ENCODE measurements at regions not wholly inside any gene's neighbourhood (a gene's known extent, or its start where the extent isn't known, plus 50 kb on each side); places are given as distances from the start of the nearest gene placed in this dataset.

DNA sequence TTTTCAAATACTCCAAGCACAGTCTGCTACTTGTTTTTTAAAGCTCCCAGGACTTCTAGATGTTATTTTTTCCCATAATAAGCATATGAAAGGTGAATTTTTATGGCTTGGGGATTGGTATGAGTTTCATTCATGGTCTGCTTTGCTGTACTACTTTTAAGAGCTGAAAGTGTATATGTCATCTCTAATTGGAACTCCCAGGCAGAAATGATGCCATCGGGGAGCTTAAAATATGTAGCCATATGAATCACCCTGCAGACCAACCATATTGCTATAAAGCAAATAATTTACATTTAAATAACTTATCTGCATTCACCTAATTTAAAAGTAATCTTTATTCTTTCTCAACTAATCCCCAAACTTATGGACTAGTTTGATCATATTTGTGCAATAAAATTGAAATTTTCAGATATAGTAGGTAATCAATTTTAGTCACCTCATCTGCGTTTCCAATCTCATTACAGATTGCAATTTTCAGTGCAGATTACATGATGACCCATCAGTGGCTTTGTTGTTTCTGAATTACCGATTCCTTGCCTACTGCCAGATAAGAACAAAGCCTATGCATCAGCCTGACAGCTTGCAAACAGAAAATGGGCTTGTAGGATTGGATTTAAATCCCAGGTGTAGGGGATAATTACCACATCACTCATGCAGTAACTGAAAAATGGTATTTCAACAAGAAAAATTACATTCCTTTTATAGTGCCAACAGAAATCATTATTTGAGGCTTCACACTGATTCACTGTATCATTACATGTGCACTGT lies 689.4 kb downstream of the NOVA1 start:
- FAIRE-seq, result no peak
- no peak for TF ChIP-seq POLR2A (IDR thresholded peaks at IDR 0.05; ENCODE audit: low read depth, low read length)

DNA sequence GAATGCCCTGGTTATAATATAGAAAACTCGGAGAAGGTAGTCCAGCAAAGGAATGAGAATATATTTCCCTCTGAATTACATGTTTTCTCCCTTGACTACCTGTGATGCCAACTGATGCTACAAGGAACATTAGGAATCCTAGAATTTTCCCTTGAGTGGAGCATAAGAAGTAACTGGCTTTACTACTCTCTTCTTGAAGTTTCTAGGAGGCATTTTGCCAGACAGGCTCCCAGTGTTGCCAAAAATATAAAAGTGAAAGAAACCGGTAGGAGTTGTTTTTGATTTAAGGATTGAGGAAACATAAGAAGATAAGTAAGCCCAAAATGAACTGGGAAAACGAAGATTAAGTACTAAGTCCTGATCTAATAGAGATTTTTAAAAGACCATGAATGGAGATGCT lies 693.4 kb downstream of the NOVA1 start:
- DNase-seq (ENCODE audit: insufficient read length, low spot score) (no peak), FAIRE-seq (no peak)
- TF ChIP-seq POLR2A (IDR thresholded peaks at IDR 0.05; ENCODE audit: low read depth, low read length), result no peak

More for the DNA sequence above, 689.4 kb downstream of the NOVA1 start:
- DNase-seq (ENCODE audit: insufficient read length, low spot score), result no peak

DNA sequence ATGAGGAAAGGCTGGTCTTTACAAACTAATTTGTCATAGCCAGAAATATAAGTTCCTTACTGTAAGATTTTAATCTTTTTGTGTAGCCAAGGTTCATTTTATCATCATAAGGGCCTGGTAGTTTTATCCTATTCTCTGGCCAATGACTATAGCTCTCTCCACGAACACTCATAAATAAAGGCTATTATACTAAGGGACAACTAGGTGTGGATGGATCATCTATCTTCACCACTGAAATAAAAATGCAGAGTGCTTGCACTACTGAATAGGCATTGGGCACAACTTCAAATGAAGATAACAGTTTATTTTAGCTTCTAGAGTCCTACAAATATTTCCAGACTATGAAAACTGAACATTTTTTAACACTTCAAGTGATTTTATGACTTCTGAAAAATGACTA lies 698.6 kb downstream of the NOVA1 start:
- TF ChIP-seq POLR2A (IDR thresholded peaks at IDR 0.05; ENCODE audit: low read depth, low read length), result no peak
- DNase-seq (ENCODE audit: insufficient read length, low spot score), result no peak
- no peak for FAIRE-seq

DNA sequence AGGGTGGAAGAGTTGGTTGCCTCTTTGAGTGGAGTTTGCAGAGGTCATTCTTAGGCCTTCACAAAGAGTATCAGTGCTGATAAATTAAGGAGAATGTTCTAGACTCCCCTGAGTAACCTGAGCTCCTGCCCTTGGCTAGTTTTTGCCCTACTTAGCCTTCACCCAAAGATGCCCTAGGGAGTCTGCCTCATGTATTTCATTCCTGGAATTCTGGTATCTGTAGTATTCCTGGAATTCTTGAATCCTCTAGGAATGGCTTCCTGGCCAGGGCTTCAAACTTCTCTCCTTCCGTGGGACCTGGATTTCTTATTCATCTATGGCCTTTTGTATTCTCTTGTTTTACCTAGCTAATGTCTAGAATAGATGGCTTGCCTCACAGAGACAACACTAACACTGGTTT lies 701.1 kb downstream of the NOVA1 start:
- DNase-seq (ENCODE audit: insufficient read length, low spot score) (no peak), FAIRE-seq (no peak)
- no peak for TF ChIP-seq POLR2A (IDR thresholded peaks at IDR 0.05; ENCODE audit: low read depth, low read length)

DNA sequence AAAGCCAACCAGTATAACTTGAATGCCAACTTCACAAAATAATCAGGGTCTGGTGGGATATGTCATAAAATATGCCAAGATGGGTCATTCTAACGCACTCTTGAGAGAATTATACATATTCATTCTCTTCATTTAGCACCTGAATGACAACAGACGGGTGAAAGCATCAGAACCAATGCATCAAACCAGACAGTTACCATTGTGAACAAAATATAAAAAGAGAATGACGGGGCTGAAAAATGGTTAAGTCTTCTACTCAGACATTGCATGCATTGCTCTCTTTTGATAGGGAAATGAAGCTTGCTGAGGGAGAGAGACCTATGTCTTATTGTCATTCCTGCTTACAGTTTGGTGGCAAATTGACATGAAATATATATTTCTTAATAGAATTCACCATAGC lies 702.1 kb downstream of the NOVA1 start:
- TF ChIP-seq POLR2A (IDR thresholded peaks at IDR 0.05; ENCODE audit: low read depth, low read length), result no peak
- FAIRE-seq (no peak), DNase-seq (ENCODE audit: insufficient read length, low spot score) (no peak)

DNA sequence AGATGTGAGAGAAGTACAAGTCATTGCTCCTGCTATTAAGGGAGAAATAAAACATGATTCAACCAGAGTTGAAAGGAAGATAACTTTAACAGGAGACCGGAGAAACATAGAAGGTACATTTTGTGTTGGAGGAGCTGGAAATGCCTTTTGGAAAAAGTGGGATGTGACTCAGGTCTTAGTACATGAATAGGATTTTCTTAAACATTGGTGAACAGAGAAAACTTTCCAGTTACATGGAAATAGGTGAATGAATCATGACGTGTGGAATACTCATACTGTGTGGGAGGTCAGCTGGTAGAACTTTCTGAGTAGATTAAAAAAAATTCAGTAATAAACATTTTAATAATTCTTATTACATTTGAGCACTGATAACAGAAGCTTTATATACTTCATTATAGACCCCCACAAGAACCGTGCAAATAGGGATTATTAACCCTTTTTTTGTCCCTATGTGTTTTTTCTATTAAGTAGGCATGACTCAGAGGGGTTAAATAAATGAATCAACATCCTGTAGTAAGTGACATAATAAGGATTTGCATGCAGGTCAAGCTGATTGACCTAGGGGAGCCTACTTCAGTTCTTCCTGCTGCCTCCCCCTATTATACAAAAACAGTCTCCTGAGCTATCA lies 710.5 kb downstream of the NOVA1 start:
- FAIRE-seq, result no peak
- DNase-seq (ENCODE audit: insufficient read length, low spot score), result no peak
- TF ChIP-seq POLR2A (IDR thresholded peaks at IDR 0.05; ENCODE audit: low read depth, low read length), result no peak

DNA sequence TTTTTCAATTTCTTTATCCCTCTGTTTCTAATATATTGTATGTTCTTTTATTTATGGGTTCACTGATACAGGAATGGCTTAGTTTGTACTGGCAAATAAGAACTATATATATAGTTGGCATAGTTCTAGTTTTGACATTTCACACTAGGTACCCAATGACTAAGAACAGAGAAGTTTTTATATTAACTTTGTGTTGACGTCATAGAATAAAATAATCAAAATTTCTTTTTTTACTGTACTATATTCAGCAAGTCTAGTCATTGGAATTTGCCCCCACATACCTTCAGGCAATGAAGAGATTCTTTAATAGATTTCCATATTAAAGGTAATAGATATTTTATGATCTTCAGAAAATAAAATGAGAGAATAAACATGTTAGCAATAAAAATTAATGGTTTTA lies 713.2 kb downstream of the NOVA1 start:
- no peak for FAIRE-seq
- no peak for TF ChIP-seq POLR2A (IDR thresholded peaks at IDR 0.05; ENCODE audit: low read depth, low read length)

DNA sequence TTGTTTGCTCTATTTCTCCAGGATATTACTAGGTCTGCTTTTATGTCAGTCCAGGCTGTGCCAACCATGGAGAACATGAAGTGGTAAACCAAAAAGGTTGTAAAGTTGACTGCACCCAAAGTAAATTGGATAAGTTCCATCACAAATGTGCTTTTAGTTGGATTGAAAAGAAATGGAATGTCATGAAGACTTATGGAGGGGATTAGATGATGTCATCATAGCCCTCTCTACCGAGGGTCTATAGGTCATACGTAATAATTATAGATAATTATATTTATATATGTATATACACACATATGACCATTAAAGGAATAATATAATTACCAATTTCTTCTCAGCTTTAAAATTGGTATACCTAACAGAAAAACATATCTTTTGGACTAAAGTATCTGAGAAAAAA lies 714.9 kb downstream of the NOVA1 start:
- DNase-seq (ENCODE audit: insufficient read length, low spot score) (no peak), FAIRE-seq (no peak)
- TF ChIP-seq POLR2A (IDR thresholded peaks at IDR 0.05; ENCODE audit: low read depth, low read length), result no peak

More for the DNA sequence above, 713.2 kb downstream of the NOVA1 start:
- DNase-seq (ENCODE audit: insufficient read length, low spot score), result no peak

DNA sequence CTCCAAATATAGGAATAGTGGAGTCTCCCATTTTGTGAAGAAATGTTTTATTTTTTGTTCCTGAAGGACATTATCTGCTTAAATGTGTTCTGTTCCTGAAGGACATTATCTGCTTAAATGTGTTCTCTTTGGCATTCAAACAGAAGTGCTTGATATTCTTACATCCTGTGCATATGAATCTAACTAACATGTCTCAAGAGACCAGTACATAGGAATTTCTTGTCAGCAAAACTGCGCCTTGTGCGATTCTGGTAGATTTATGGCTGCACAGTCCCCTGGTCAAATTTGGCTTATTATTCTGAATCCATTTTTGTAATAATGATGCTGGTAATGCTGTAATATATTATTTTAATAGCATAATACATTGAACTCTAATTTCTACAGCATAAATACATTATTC lies 722.4 kb downstream of the NOVA1 start:
- TF ChIP-seq POLR2A (IDR thresholded peaks at IDR 0.05; ENCODE audit: low read depth, low read length), result no peak
- DNase-seq (ENCODE audit: insufficient read length, low spot score) (no peak), FAIRE-seq (no peak)

DNA sequence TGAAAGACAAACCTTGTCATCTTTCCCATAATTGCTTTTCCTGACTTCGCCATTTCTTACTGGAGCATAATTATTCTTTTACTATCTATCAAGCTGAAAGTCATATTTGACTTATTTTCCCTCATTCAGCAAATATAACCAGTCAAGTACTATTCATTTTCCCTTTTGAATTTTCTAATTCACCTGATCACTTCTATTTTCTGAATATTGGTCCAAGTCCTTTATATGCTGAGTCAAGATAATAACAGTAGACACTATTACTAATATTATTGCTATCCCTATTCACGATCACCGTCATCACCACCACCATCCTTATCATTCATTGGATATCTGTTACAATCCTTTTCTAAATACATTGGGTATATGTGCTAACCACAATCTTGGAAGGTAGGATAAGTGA lies 728.0 kb downstream of the NOVA1 start:
- TF ChIP-seq POLR2A (IDR thresholded peaks at IDR 0.05; ENCODE audit: low read depth, low read length), result no peak
- no peak for FAIRE-seq
- DNase-seq (ENCODE audit: insufficient read length, low spot score), result no peak

DNA sequence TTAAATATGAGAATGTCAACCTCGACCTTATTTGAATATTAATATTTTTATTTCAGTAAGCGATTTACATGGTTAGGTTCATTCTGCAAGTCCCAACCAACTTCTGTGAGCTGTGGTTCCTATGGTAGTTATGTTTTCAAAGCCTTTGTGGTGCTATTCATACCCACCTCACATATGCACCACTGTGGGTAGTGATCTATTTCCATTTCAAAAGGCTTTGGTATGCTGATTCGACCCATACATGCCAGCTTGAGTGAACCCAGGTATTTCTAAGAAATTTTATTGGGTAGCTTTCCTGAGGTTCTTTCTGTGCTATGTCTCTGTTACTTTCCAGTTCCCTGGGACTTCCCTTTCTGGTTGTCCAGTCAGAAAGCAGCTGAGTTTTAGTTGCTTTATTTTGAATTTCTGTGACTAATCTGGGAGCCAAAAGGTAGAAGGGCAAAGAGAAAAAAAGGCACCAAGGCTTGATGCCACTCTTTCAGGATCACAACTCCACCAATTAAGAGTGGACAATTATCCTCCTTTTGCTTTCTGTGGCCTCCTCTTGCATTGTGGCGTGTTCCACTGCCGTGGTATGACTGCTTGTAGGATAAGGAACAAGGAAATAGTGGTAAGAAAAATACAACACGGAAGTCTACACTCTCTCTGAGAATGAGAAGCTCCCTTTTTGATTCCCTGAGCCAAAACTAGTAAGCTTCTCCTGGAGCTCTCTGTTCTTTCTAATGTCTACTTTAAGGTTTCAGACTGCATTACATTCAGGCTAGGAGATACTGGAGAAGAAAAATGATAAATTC lies 729.1 kb downstream of the NOVA1 start:
- no peak for TF ChIP-seq POLR2A (IDR thresholded peaks at IDR 0.05; ENCODE audit: low read depth, low read length)
- no peak for FAIRE-seq
- DNase-seq (ENCODE audit: insufficient read length, low spot score), result no peak

DNA sequence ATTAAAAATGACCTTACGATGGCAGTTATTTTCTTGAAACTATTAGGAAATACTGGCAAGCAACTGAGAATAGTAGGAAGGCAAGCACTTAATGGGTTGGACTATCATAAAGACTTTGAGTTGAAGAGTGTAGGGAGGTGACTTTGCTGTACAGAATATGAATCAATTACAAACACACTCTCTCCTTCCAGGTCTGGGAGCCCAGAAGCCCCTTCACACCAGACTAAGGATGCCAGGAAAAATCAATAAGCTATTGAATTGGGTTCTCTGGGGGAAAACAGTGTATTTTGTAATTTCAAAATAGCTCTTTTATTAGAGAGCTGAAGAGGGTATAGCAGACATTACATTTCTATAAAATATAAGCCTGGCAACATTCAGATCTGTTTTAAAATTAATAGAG lies 736.4 kb downstream of the NOVA1 start:
- no peak for TF ChIP-seq POLR2A (IDR thresholded peaks at IDR 0.05; ENCODE audit: low read depth, low read length)
- DNase-seq (ENCODE audit: insufficient read length, low spot score), result no peak
- FAIRE-seq, result no peak

DNA sequence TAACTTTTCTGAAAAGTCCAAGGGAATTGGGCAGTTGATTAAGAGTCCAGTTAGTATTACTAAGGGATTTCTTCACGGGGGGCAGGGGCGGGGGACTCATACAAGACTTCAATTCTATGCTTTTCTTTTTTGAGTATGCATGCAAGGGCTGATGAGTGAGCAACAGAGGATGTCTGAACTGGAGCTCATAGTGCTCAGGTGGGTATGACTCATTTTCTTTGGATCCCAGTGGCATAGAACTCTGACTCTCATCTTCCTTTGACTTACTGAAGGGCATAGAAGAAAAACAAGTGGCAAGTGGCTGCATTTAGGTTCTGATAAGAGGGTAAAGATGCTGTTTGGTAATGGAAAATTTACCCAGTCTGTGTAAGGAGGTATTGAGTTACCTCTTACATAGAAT lies 749.2 kb downstream of the NOVA1 start:
- FAIRE-seq (no peak), DNase-seq (ENCODE audit: insufficient read length, low spot score) (no peak)
- TF ChIP-seq POLR2A (IDR thresholded peaks at IDR 0.05; ENCODE audit: low read depth, low read length), result no peak

DNA sequence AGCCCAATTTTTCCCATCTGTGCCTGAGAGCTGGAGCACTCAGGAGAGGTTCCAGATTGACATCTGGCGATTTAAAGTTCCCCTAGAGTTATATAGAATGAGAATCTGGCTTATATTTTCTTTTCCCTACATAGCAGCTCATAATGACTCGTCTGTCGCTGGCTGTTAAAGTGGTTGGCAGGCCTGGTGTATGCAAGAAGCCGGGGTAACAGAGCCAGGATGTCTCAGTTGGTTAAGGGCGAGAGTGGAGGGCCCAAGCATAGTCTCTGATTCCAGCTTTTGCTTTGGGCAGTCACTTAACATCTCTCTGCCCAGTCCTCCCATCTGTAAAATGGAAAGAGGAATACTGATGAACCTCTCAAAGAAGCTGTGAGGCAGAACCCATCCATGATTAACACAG lies 751.6 kb downstream of the NOVA1 start:
- TF ChIP-seq POLR2A (IDR thresholded peaks at IDR 0.05; ENCODE audit: low read depth, low read length), result no peak
- DNase-seq (ENCODE audit: insufficient read length, low spot score) (no peak), FAIRE-seq (no peak)

All from H54 (cell line).